ENCODE measurements at regions not wholly inside any gene's neighbourhood (a gene's known extent, or its start where the extent isn't known, plus 50 kb on each side); places are given as distances from the start of the nearest gene placed in this dataset.

DNA sequence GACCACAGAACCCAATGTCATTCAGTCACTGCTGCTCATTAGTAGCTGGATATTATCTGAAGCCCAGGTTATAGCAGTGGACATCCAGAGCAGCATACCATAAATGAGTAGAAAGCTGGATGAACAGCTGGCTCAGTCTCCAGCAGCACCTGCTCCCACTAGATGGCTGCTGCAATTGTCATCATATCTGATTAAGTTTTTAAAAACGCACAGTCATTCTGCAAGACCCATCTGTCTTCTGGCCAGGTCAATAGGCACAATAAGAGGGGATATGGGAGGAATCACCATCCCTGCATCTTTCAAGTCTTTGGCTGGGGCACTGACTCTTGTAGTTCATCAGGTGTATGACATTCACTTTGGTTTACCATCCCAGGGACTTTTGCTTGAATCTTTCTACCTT, 55.1 kb upstream of the XDH start:
- in situ Hi-C loops (cut with HindIII; ENCODE audit: low pct_unique_long_range_greater_than_20kb, low sequenced_read_pairs) = no loop called here
- no peak for DNase-seq (ENCODE audit: low read depth in 1 of 2, low spot score in 1 of 2)
- no peak for TF ChIP-seq JUND (IDR thresholded peaks at IDR 0.05; ENCODE audit: low read depth)

DNA sequence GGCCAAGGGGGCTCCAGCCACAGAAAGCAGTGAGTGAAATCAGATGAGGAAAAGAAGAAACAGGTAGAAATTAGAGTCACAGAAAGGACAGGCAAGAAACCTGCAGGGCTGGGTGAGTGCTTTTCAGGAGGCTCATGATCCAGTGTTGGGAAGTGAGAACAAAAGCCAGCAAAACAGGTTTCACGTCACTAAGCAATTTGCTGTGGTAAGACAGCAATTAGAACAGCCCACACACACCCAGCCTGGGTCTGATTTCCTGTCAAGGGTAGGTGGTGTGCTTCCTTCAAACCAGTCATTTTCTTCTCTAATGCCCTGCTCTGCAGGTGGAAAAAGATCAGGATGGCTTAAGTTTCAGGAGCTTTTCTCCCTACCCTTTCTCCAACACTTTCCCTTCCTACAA, 52.9 kb upstream of the XDH start:
- in situ Hi-C loops (cut with HindIII; ENCODE audit: low pct_unique_long_range_greater_than_20kb, low sequenced_read_pairs) = no loop called here
- TF ChIP-seq JUND (IDR thresholded peaks at IDR 0.05; ENCODE audit: low read depth) = no peak
- peak; percentile 2 to 63 for DNase-seq (ENCODE audit: low read depth in 1 of 2, low spot score in 1 of 2)

All from T47D (cell line).